ENCODE measurements at regions not wholly inside any gene's neighbourhood (a gene's known extent, or its start where the extent isn't known, plus 50 kb on each side); places are given as distances from the start of the nearest gene placed in this dataset.

DNA sequence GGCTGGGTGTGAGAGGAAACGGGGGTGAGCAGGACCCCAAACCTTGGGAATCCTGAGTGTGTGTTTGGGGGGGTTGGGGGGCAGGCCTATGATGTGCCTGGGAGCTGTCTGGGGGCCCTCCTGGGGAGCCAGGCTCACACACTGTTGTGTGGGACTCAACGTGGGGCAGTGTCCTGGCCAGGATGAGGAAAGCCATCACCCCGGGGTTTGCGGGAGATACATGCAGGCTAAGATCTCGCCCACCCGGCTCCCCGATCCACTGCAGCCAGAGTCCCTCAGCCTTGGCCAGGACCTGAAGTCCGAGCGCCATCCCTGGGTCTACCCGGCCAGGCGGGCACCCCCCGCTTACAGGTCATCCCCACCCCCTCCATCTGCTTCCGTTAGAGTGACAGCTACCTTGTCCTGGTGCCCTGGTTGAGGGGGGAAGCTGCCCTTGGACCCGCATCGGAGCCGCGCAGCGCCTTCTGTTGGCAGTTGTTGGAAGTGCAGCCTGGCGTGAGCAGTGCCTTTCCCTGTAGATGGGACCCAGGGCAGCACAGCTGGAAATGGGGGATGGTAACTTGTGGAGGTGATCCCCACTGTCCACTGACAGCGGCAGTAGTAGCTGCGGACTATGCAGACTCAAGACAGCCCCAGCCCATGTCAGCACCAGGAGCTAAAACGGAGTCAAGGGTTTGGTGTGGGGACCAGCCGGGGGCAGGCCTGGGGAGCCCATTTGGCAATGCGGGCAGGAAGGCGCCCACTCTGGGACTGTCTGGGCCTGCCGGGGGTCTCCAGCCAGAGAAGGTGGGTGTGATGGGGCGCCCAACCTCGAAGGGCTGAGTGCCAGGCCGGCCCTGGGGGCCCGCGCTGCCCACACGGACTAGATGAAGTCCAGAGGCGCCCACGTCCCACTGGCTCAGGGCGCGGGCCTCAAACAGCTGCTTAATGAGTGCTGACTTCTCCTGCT, 885.6 kb upstream of the ZNF722 start (continued):
- TF ChIP-seq, protein P1, sequence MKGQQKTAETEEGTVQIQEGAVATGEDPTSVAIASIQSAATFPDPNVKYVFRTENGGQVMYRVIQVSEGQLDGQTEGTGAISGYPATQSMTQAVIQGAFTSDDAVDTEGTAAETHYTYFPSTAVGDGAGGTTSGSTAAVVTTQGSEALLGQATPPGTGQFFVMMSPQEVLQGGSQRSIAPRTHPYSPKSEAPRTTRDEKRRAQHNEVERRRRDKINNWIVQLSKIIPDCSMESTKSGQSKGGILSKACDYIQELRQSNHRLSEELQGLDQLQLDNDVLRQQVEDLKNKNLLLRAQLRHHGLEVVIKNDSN (CRISPR knock-in tag; IDR thresholded peaks at IDR 0.05): no peak

- ATAC-seq (no peak), DNase-seq (ENCODE audit: low spot score) (no peak)
- Mint-ChIP-seq H3K27me3 (ENCODE audit: low read depth) (peaks cover 9% of the 10 kb centered on the region), H3K4me3 (no peak overlapping the region), H3K36me3 (peaks cover 50% of the 10 kb centered on the region), H3K27ac (no peak overlapping the region), H3K9me3 (peaks cover 50% of the 10 kb centered on the region), H3K4me1 (no peaks in the 10 kb centered on the region)
- no peak for TF ChIP-seq ZNF396 (CRISPR knock-in tag; IDR thresholded peaks at IDR 0.05; ENCODE audit: borderline replicate concordance)
- TF ChIP-seq ZNF671 (CRISPR knock-in tag; IDR thresholded peaks at IDR 0.05): no peak
- TF ChIP-seq, protein P2, sequence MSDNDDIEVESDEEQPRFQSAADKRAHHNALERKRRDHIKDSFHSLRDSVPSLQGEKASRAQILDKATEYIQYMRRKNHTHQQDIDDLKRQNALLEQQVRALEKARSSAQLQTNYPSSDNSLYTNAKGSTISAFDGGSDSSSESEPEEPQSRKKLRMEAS (CRISPR knock-in tag; IDR thresholded peaks at IDR 0.05): no peak
- TF ChIP-seq EMX1 (CRISPR knock-in tag; IDR thresholded peaks at IDR 0.05): no peak
- TF ChIP-seq, protein P3, sequence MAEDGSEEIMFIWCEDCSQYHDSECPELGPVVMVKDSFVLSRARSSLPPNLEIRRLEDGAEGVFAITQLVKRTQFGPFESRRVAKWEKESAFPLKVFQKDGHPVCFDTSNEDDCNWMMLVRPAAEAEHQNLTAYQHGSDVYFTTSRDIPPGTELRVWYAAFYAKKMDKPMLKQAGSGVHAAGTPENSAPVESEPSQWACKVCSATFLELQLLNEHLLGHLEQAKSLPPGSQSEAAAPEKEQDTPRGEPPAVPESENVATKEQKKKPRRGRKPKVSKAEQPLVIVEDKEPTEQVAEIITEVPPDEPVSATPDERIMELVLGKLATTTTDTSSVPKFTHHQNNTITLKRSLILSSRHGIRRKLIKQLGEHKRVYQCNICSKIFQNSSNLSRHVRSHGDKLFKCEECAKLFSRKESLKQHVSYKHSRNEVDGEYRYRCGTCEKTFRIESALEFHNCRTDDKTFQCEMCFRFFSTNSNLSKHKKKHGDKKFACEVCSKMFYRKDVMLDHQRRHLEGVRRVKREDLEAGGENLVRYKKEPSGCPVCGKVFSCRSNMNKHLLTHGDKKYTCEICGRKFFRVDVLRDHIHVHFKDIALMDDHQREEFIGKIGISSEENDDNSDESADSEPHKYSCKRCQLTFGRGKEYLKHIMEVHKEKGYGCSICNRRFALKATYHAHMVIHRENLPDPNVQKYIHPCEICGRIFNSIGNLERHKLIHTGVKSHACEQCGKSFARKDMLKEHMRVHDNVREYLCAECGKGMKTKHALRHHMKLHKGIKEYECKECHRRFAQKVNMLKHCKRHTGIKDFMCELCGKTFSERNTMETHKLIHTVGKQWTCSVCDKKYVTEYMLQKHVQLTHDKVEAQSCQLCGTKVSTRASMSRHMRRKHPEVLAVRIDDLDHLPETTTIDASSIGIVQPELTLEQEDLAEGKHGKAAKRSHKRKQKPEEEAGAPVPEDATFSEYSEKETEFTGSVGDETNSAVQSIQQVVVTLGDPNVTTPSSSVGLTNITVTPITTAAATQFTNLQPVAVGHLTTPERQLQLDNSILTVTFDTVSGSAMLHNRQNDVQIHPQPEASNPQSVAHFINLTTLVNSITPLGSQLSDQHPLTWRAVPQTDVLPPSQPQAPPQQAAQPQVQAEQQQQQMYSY (CRISPR knock-in tag; IDR thresholded peaks at IDR 0.05): no peak
- TF ChIP-seq, protein P4, sequence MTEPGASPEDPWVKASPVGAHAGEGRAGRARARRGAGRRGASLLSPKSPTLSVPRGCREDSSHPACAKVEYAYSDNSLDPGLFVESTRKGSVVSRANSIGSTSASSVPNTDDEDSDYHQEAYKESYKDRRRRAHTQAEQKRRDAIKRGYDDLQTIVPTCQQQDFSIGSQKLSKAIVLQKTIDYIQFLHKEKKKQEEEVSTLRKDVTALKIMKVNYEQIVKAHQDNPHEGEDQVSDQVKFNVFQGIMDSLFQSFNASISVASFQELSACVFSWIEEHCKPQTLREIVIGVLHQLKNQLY (CRISPR knock-in tag; IDR thresholded peaks at IDR 0.05): no peak
- no peak for TF ChIP-seq HMGXB4 (CRISPR knock-in tag; IDR thresholded peaks at IDR 0.05)
- TF ChIP-seq ZNF317 (CRISPR knock-in tag; IDR thresholded peaks at IDR 0.05; ENCODE audit: borderline replicate concordance, low read depth): no peak
- no peak for TF ChIP-seq ZBTB43 (CRISPR knock-in tag; IDR thresholded peaks at IDR 0.05)
- no peak for TF ChIP-seq TEAD1 (CRISPR knock-in tag; IDR thresholded peaks at IDR 0.05)
- TF ChIP-seq ZBTB21 (CRISPR knock-in tag; IDR thresholded peaks at IDR 0.05; ENCODE audit: borderline replicate concordance): no peak
- TF ChIP-seq, protein P5, sequence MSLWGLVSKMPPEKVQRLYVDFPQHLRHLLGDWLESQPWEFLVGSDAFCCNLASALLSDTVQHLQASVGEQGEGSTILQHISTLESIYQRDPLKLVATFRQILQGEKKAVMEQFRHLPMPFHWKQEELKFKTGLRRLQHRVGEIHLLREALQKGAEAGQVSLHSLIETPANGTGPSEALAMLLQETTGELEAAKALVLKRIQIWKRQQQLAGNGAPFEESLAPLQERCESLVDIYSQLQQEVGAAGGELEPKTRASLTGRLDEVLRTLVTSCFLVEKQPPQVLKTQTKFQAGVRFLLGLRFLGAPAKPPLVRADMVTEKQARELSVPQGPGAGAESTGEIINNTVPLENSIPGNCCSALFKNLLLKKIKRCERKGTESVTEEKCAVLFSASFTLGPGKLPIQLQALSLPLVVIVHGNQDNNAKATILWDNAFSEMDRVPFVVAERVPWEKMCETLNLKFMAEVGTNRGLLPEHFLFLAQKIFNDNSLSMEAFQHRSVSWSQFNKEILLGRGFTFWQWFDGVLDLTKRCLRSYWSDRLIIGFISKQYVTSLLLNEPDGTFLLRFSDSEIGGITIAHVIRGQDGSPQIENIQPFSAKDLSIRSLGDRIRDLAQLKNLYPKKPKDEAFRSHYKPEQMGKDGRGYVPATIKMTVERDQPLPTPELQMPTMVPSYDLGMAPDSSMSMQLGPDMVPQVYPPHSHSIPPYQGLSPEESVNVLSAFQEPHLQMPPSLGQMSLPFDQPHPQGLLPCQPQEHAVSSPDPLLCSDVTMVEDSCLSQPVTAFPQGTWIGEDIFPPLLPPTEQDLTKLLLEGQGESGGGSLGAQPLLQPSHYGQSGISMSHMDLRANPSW (CRISPR knock-in tag; conservative IDR thresholded peaks at IDR 0.05; ENCODE audit: low read depth): no peak
- no peak for TF ChIP-seq NR1H2 (CRISPR knock-in tag; IDR thresholded peaks at IDR 0.05)
- TF ChIP-seq NFATC4 (CRISPR knock-in tag; IDR thresholded peaks at IDR 0.05): no peak
- ChIA-PET POLR2A (no interaction called here), CTCF (no interaction called here)
Observed at GRCh38 chr7:63113713-63114285, 884.9 kb upstream of the ZNF722 start.

Data from WTC11 (cell line).